HUDEP-2 (cell line): ENCODE measurements at regions not wholly inside any gene's neighbourhood (a gene's known extent, or its start where the extent isn't known, plus 50 kb on each side); places are given as distances from the start of the nearest gene placed in this dataset.
"Not testable (repeated sequence)": the region's sequence is repeated elsewhere in the genome, so short reads cannot be mapped to it uniquely, and the experiment has no call there.

Source experiments
- DNase-seq, 76 experiments: peaks; one replicate each; lab custom pipeline; 2025; ENCODE audit not compliant: unreplicated experiment in 76 of 76; lab: John Stamatoyannopoulos, UW

GRCh38 chr5:90287036-90287435 is 122.5 kb downstream of the CETN3 start:
- no peak for DNase-seq

DNA sequence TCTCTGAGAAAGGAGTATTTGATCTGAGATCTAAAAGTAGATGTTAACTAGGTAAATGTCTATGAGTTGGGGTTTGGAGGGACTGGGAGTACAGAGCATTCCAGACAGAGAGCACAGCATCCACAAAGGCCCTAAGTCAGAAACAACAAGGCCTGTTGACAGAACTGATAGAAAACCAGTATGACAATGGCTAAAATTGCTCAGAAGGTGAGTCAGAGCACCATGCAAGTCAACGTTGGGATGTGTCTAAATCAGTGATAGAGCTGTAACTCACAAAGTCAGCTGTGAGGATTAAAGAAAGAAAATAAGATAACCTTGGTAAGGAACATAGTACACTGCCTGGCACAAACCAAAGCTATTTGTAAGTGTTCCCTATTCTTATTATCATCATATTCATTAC is 124.0 kb downstream of the CETN3 start:
- no peak for DNase-seq

GRCh38 chr5:90284375-90284774 is 125.2 kb downstream of the CETN3 start:
- no peak for DNase-seq

- DNase-seq, result no peak
Observed at GRCh38 chr5:90279091-90279490, 130.5 kb downstream of the CETN3 start.

DNA sequence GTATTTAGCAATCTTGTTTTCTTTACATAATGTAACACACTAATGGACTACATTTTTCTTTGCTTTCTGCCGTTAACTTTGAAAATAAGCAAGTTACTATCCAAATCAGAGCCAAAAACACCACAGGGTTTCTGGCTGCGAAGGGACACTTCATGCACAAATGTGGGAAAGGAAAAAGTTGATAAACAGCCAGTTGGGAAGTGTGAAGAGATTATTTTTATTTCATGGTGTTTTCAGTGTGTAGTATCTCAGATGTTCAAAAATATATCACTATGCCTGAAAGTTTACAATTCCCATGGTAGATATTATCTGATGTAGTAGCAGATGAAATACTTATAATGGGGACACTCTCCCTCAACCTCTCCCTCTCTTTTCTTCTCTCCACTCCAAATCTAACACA is 135.3 kb downstream of the CETN3 start:
- DNase-seq, result no peak

DNA sequence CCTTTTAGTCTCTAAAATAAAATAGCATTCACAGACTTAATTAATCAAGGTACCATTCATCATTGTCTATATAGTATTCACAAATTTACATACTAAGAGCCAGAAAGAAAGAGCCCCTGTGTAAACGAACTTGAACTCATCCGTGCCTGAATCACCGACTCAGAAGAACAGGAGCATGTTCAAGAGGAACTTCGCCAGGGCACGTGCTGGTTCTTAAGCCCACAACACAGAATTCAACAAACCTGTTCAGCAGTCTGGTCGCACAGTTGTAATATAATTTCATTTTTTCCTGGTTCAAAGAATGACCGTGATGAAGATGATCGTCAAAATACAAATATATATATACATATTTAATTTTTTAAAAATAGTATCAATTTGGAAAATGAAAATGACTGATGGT is 141.9 kb downstream of the CETN3 start:
- DNase-seq, result no peak

DNA sequence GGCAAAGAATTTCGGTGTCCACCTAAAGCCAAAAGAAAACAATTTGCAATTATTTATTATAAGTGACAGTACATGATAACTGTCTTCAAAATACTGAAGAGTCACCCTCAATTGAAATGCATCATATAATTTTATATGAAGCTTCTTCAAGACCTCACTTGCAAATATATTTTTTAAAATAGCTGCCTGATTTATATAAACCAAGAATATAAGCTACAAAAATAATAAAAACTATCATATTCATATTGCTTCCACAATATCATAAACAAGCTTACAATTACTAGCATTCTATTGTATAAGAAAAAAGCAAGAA is 144.1 kb downstream of the CETN3 start:
- no peak for DNase-seq

- peak in 58 of 76 experiments; percentile 0 to 65 (median 28) for DNase-seq
Observed at GRCh38 chr5:90264689-90265544, 144.6 kb downstream of the CETN3 start.

- no peak for DNase-seq
Observed at GRCh38 chr5:90263102-90263820, 146.3 kb downstream of the CETN3 start.

DNA sequence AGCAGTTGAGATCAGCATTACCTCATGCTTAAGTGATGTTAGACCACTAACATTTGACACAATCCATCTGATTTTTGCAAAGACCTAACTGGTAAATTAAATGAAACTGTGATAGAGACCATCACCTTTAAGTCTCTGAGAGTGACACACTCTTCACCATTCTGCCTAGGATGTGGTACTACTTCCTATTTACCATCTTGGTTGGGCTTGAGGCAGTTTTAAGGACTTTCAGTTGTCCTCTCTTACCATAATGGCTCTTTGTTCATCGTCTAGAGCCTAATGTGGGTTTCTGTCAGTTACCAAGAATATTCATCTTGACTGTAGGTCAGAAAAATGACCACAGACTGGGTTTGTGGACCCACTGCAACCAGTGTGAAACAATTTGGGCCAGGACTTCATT is 158.1 kb downstream of the CETN3 start:
- no peak for DNase-seq

- no peak for DNase-seq
Observed at GRCh38 chr5:90248640-90249039, 160.9 kb downstream of the CETN3 start.

- not testable (repeated sequence) for DNase-seq
Observed at GRCh38 chr5:90243848-90244247, 165.7 kb downstream of the CETN3 start.

DNA sequence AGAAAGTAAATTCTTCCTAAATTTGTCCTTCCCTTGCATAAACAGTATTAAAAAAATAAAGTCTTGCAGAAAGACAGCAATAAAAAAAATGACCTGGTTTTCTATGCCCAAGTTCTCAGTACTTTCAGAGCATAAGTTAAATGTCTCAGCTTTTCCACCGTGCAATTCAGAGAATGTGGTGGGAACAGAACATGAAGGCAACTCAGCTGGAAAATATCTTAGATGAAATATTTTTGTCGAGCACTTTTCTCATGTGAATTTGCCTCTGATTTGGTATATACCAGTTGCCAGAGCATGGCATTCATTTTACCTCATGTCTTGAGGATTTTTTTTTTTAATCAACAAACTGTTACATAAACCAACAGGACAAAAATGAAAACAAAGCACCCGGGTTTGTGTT is 176.1 kb downstream of the CETN3 start:
- DNase-seq, result no peak

DNA sequence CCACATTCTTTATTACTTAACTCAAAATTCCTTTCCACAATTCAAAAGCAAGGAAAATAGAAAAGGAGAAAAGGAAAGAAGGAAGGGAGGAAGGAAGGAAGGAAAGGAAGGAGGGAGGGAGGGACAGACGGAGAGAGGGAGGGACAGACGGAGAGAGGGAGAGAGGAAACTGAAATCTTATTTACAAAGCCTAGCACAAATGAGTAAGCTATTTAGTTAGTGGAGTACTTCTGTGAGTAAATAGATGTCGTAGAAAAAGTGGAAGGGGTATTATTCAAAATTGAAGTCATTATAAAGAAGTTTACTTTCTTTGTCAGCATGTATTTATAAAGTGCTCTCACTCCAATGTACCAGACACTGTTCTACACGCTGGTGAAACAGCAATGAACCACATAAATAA is 177.9 kb downstream of the CETN3 start:
- DNase-seq, result no peak

- no peak for DNase-seq
Observed at GRCh38 chr5:90227683-90228082, 181.9 kb downstream of the CETN3 start.

DNA sequence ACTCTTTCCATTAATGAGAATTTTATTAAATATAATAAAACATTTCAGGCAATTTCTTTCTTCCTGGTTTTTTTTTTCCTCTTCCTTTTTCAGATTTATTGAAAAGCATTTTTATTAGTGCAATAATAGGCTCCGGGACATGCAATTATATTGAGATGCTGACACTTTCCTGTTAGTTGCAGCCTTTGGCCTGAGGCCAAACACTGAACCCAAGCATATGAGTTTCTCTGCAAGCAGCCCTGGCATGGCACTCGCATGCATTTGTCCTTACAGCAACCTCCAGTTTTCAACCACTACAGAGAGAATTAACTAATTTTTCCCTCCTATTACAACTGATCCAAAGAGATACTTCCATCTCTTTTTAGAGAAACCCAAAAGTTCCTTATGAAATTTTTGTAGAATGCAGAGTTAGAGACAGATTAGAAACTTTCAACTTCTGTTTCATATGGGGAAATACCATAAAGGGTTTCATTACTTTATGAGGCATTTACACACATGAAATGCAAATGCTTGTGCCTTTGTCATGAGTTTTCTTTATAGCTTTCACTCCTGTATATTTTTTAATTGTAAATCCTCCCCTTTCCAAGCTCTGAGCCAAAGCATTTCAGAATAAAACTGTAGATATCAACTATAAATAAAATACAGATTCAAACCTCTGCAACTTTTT is 183.0 kb downstream of the CETN3 start:
- DNase-seq, result no peak

GRCh38 chr5:90224342-90224741 is 185.2 kb downstream of the CETN3 start:
- no peak for DNase-seq

DNA sequence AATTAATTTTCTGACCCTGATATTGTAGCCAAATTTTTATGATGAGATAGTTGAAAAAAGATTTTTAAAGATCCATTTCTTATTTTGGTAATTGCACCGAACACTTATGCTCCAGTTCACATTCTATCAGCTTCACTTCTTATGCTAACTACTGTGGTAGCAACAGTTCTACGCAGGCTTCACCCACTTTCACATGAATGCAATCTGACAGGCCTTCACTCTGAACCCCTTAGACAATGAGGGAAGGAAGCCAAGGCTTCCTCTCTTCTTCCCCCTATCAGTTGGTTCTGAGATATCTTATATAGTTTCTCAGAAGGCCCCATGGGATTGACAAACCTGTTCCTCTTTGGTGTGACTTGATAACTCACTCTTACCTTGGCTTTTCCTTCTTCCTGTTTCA is 185.8 kb downstream of the CETN3 start:
- DNase-seq, result no peak

- no peak for DNase-seq
Observed at GRCh38 chr5:90221951-90222350, 187.6 kb downstream of the CETN3 start.

DNA sequence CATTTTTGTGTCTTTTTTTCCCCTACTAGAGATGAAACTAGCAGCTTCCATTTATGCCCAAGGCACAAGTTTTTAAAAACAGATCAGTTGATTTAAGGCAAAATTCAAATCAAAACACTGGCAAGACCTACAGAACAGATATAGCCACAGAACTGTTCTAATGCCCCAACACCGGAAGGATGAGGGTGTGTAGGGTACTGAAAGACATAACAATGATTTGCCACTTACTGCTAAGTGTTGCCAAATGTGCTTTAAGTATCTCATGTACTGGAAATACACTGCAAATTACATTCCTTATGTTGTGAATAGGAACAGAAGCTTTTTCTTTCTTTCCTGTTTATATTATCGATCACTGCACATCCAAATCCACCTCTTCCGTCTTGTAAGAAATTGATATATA is 189.0 kb downstream of the CETN3 start:
- no peak for DNase-seq

- DNase-seq, result no peak
Observed at GRCh38 chr5:90214991-90215390, 194.6 kb downstream of the CETN3 start.

DNA sequence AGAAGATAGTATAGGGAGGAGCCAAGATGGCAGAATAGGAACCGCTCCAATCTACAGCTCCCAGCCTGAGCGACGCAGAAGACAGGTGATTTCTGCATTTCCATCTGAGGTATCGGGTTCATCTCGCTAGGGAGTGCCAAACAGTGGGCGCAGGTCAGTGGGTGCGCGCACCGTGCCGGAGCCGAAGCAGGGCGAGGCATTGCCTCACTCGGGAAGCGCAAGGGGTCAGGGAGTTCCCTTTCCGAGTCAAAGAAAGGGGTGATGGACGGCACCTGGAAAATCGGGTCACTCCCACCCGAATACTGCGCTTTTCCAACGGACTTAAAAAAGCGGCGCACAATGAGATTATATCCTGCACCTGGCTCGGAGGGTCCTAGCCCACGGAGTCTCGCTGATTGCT is 201.2 kb downstream of the CETN3 start:
- not testable (repeated sequence) for DNase-seq
